NCI-H510A (cell line): ENCODE measurements at regions not wholly inside any gene's neighbourhood (a gene's known extent, or its start where the extent isn't known, plus 50 kb on each side); places are given as distances from the start of the nearest gene placed in this dataset.

Source experiments
- DNase-seq: peaks from one replicate; lab custom pipeline; 2025; lab: John Stamatoyannopoulos, UW

DNA sequence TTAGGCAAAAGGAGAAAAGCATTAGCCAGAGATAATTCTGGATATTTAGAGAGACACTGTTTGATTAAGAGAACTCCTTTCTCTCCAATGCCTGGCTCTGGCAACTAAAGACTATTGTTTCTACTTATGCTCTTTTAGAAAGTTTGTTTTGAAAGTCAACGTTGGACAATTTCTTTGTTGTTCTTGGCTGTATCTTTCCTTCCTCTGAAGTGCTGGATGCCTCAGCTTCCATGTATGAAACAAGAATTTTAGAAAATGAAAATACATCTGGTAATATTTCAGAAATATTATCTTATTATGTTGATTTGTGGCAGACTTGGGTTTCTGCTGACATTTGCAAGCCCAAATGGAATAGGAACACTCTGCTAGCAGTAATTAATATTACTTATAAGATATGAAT is 382.6 kb downstream of the SNAPC1 start:
- DNase-seq, result no peak

DNA sequence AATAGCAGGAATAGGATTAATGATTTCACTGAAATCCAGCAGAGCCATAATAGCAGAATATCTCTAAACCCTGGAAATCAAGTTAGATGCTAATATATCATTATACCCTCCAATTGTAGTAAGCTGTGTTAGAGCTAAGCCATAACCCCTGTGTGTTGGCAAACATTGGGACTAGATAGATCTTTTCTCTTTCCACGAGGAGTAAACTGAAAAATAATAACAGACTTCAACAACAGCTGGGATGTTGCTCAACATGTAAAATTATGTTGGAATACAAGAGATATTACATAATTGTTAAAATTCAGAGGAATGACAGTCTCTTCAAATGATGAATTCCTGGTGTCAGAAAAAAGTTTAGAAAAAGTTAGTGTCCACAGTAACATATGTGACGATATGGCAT is 383.8 kb downstream of the SNAPC1 start:
- DNase-seq, result no peak

DNA sequence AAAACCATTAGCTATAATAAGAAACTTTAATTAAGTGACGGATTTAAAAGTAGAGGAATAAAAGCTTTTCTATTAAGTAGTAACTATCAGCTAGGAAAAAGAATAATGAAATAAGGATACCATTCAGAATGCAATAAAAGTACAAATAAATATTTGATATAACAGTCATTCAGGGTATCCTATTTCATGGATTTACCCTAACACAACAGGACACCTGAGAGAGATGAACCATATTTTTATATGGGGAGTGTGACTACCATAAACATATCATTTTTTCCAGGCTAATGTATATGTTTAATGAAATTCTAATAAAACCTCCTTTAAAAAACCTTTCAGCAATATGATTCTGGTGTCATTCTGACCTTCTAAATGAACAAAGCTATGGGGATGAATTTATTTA is 393.8 kb downstream of the SNAPC1 start:
- DNase-seq, result no peak

DNA sequence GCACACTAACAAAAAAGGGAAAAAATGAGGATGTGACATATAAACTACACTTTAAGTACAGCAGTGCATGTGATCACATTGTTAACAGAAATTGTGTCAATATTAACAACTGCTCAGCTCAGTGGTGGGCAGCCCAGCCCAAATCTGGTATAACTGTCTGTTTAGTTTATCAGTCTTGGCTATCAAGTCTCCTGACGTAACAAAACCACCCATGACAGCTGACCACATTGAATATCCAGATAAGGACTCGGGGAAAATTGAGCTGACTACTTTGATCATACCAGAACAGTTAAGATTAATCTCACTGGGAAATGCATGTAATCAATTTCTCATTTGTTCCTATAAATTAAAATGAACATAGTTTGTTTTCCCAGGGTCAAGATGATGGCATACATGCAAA is 396.6 kb downstream of the SNAPC1 start:
- no peak for DNase-seq

DNA sequence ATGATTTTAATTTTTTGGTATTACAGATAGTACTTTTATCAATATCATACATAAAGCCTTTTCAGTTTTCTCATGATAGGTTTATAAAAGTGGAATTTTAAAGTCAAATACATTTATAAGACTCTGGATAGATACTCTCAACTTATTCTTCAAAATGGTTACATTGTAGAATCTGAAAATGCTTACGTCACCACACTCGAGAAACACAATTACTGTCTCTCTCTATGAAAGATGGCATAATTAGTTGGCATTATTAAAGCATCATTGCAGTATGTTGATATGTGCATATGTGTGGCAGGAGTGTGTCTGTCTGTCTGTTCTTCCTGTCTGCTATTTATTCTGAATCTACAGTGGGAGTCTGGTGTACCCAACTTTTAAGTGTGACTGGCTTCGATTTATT is 397.1 kb downstream of the SNAPC1 start:
- DNase-seq, result no peak

DNA sequence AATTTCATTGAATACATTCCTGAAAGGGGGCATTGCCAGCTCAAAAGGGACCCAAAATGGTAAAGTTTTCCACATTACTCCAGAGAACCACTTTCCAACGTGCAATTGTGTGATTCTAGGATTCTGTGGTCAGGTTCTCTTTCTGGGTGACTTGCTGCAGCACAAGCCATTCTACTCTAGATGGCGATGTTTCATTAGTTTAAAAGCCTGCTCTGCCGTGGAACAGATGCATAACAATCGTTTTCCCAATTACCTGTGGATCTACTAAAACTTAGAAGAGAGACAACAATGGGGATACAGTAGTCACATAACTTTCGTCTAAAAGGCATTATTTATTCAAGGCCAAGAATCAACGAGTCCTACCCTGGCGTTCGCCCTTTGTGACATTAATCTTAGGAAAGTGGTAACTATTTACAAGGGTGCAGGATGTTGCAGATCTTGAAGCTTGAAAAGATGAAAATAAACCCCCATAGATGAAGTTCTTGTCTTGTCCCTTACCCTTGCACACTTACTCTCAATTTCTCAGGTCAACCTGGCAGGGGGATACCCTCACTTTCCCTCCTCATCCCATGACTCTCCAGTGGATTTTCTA is 400.9 kb downstream of the SNAPC1 start:
- DNase-seq, result no peak

DNA sequence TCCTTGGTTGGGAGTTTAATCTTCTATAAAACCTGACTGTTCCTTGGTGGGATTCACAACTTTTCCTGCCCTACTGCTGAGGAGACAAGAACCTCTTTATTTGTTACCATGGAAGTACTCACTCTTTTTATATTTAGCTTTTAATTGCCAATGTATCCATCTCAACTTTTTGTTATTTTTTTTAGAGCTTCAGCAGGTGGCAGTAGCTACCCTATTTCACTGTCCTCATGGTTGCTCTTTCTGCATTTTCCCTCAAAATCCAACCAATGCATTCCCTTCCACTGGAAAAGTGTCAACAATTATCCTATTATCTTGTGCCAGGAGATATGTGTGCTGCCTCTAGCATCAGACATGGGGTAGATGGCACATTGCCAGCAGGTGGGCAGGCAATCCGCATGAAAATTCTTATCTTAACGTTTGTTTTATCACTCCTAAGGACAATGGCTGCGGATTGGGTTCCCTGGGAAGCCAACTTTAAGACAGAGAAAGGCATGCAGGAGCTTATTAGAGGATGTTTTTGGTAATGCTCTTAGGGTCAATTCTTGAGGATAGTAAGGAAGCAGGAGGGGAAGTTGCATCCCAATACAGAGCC is 406.4 kb downstream of the SNAPC1 start:
- no peak for DNase-seq

DNA sequence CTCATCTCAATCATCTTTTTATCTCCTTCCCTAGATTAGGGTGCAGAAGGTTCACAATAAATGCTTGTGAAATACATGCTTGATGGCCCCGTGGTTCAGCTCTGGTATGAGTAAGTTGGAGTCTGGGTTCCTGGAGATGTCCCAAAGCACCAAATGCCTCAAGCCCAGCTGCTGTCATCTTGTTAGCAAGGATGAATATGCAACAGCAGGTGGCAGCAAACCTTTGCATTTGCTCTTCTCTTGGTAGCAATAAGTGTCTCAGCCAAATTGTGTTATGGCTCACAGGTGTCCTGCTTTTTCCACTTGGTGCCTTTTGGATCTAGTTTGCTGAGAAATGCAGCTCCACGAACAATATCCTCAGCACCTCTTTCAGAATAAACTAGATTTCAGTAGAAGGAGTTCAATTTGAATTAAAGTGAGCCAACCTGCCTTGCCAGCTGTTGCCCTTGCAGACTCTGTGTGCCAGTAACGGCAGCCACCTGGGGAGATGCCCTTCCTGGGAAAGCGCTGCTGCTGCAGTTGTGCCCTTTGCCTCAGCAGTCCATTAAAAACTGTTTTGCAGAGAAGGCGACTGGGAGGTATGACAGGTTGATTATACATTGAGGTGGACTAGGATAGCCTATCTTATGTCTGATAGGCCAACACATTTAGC is 417.3 kb downstream of the SNAPC1 start:
- peak; percentile 41 for DNase-seq

DNA sequence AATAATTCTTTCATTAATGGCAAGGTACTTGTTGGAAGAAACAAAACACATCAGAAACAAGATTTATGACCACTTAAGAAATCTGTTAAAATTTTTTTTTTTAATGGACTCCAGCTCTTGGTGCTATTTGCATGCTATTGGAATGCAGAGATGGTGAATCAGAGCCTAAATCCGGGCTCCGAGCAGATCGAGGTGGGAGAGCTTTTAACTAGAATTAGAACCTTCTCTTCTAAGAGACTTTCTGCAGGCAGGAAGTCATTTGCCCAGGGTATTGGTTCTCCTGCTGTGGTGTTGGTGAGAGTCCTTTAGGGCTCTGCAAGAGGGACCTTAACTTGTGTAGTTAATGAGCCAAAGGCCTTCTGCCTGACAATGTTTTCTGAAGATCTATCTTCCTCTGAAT is 419.4 kb downstream of the SNAPC1 start:
- no peak for DNase-seq

DNA sequence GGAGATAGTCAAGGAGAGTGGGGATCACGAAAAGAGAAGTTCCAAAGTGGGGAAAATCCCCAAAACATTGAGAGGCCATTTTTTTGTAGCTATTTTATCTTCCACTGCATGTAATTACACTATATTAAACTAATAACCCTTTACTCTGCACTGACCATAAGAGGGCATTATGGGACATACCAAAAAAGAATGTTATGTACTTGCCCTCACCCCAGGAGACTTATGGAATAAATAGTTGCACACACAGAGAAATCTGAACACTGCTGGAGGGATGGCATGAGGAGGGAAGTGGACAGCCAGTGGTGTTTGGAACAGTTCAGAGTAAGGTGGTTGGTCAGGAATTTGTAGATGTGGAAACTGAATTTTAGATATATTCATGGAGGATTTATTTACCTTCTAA is 422.9 kb downstream of the SNAPC1 start:
- no peak for DNase-seq

DNA sequence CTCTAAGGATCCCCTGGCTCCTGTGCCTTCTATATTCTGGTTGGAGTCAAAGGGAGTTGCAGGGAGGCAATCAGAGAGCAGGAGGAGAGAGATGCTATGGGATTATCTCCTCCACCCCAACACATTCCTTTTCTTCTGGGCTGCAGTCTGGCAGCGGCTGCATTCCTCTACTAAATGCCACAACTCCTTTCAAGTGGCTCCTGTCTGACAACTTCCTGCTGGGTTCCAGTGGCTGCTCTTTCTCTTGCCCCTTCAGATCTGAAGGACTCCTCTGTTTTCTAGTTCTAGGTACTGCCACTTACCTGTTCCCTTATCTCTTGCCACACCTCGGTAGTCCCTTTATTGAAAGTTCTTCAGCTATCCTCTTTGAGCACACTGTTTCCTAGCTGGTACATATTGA is 425.0 kb downstream of the SNAPC1 start:
- DNase-seq, result no peak

DNA sequence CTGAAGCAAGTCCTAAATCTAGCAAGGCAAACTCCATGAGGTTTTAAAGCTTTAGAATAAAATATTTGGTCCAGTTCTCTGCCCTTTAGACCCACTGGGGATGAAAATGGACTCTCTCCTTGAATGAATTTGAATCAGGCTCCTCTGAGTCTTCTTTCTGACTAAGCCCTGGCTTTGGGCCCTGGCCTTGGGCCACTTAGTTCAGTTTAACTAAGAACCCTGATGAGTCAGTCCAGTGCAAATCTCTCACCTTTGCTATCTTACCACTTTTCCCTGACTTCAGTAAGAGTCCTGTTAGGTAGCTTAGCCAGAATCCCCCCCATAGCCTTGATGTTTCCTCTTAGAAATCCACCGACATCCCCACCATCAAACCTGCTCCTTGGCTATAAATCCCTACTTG is 427.5 kb downstream of the SNAPC1 start:
- DNase-seq, result no peak

DNA sequence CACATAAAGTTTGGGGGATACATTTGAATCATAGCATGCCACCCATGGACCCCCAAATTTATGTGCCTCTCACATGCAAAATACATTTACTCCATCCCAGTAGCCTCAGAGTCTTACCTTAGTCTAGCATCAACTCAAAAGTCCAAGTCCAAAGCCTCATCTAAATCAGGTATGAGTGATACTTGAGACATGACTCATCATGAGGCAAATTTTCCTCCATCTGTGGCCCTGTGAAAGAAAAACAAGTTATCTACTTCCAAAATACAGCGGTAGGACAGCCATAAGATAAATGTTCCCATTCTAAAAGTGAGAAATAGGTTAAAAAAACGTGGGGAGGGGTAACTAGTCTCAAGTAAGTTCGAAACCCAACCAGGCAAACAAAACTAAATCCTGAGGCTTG is 444.2 kb downstream of the SNAPC1 start:
- no peak for DNase-seq

DNA sequence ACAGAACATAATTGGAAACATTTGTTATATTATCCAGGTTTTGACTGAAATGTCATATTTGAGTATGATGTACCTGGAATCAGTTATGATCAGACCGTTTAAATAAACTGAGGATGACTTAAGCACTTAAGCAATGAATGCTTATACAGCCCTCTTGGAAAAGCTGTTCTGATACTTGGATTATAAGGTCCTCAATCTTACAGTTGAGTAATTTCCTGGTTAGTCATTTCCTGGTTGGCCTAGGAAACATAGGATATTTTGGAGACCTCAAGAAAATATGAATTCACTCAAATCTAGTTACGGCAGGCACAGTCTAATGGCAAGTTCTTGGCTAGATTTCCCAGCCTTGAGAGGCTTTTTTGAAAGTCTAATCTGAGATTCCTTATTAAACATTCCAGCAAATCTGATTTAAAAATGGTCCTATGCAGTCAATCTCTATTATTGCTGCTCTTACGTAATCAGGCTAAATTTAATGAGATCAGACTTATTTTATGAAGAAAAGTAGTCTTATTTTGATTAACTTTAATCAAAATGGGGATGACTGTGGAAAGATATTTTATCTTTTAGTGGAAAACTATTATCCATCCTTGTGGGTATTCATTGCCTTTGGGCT is 447.2 kb downstream of the SNAPC1 start:
- DNase-seq, result no peak

DNA sequence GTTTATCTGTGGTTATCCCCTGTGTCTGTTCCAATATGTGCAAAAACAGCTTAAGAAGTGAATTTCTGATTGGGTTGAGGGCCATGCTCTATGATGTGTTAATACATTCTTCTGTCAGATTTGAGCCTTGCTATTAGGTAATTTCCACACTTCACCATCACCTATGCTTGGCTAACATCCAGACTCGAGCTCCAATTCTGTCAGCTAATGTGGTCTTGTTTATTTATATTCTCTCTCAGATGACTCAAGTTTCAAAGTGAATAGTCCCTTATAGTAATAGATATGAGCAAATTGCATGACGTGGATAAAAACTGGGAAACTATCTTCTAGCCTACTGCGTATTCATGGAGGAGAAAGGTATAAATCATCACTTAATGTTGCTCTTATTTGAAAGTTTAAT is 451.3 kb downstream of the SNAPC1 start:
- peak; percentile 4 for DNase-seq

DNA sequence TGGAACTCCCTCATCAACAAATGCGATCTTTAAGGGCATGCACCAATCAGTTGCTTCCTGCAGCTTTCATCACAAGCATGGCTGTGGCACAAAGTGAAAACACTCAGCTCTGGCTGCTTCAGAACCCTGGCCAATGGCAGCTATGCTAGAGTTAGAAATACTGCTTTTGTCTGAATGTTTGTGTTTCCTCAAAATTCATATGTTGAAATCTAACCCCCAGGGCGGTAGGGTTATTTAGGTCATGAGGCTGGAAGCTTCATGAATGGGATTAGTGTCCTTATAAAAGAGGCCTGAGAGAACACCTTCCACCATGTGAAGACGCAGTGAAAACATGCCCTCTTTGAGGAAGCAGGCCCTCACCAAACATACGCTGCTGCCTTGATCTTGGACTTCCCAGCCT is 453.9 kb downstream of the SNAPC1 start:
- no peak for DNase-seq

DNA sequence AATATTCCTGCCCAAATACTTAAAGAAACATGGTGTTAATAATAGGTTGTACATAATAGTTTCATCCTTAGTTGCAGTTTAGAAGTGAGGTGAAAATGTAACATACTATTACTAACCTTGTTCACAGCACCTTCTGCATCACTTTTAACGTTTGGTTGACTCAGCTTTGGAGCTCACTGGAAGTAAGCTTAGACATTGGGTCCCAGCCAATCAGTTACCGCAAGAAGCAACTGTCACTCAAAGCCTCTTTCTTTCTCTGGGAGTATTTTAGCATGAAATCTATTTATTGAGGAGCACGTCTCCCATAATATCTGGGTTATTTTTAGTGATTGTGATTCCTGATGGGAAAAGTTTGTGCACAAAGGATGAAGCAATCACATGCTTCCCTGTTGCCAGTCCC is 472.6 kb downstream of the SNAPC1 start:
- no peak for DNase-seq

DNA sequence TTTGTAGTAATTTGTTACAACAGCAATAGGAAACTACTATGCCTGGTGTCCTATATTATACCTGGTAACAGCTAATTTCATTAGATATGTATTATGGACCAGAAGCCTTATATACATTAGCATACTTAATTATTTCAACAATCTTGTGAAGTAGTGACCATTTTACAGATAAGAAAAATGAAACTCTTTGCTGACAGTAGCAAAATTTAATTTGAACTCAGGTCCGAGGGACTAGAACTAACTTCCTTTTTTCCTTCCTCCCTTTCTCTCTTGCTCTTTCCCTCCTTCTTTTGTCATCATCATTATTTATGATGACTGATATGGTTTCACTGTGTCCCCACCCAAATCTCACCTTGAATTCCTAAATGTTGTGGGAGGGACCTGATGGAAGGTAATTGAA is 482.0 kb downstream of the SNAPC1 start:
- no peak for DNase-seq

DNA sequence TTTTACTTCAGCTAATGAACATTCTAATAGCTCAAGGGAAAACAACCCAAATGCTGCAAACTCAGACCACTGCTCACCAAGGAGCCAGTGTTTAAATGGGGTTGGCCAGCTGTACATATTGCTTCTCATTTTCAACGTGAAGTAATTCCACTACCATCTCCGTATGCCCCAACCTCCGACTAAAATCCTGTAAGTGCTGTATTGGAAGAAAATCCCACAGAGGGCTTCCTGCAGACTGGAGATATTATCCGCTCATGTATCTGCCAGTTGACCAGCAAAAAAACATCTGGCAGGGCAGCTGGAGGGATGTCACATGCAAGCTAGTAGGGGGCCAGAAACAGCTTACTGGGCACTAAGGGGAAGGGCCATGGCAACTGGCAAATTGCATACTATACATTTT is 485.0 kb downstream of the SNAPC1 start:
- no peak for DNase-seq

DNA sequence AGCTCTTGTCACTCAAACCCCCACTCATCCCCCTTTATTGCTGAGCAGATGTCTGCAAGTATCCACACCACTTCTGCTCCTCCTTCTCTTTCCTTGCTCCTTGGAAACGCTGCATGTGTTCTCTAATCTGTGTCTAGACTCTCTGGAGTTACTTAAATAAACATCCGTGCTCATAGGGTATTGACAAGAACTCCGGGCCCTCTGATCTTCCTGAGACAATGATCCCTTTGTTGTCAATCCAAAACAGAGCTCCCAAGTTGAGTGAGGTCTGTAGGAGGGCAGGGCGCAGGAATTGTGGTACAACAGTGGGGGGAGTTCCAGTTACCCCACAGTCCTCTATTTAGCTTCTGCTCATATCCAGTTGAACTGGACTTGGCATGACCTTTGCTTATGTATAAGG is 489.0 kb downstream of the SNAPC1 start:
- DNase-seq, result no peak

DNA sequence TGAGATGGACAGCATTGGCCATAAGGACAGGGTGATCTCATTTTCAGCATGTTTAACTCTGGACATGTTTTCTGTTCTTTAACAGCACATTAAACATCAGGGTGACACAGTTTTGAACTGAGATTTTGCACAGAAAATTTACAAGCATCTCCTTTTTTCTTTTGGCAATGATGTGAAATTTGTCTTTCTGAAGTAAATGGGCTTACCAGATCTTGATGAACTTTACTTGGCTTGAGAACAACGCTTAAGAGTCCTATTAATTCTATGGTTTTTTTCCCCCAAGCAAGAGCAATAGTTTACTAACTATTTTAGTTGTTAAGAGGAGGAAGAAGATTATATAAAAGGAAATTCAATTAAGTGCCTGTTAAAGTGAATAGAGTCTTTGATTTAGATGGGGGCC is 491.0 kb downstream of the SNAPC1 start:
- DNase-seq, result no peak

DNA sequence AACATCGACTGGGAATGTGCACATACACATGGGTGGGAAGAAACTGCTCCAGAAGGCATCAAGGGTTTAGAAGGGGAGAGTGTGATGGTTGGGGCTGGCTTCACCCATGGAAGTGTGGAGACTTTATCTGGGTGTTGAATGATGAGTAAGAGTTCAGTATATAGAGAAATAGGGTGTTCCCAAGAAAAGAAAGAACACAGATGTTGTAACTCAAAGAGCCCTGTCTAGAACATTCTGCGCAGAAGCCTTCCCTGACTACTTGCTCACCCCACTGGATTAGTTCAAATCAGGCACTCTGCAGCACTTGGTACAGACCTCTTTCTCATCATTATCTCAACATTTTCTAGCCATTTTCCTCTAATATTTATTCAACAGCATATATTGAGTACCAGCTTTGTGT is 491.7 kb downstream of the SNAPC1 start:
- DNase-seq, result no peak

DNA sequence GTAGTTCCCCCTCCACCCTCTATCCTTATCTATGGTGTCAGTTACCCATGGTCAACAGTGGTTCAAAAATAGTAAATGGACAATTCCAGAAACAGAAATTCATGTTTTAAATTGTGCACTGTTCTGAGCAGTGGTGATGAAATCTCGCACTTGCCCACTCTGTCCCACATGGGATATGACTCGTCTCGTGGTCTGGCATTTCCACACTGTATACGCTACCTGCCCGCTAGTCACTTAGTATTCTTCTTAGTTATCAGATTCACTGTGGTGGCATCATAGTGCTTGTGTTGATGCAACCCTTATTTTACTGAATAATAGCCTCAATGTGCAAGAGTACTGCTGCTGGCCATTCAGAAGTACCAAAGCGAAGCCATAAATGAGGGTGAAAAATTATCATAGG is 507.0 kb downstream of the SNAPC1 start:
- DNase-seq, result no peak

DNA sequence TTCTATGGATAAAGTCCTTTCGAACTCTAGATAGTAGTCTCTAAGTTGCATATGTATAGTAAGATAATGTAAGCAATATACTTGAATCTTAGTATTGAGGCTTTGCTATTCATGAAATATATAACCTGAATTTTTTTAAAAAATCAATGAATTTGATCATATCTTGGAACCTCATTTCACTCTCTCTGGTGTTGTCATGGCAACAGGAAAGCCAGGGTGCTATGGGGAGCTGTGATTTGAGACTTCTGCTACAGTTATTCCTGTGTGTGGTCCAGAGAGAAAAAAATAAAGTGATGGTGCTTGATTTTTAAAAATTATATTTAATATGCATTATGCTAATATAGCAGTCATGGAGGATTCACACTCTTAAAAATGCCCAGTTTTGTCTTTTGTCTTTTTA is 508.0 kb downstream of the SNAPC1 start:
- DNase-seq, result no peak
